ENCODE measurements at regions not wholly inside any gene's neighbourhood (a gene's known extent, or its start where the extent isn't known, plus 50 kb on each side); places are given as distances from the start of the nearest gene placed in this dataset.

DNA sequence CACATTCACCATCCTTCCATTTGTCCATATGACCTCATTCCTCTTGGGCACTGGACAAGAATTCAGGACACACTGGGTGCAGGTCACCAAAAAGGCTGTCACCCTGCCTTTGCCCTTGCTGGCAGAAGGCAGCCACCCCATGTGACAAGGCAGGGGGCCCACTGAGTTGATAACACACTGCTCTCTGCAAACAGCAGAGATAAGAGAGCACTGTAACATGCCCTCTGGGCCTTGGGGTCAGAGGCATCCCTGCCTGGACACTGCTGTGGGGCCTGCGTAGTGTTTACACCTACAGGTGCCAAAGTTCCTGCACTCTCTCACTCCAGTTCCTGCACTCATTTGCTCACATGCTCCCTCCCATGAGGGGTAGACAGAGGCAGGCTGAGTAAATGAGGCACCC, 344.7 kb upstream of the TCF4 start:
- Histone ChIP-seq H3K36me3 (ENCODE audit: control insufficient read depth, low read length) (no peaks in the 10 kb centered on the region), H3K9me2 (replicated peaks; ENCODE audit: control insufficient read depth, low read length) (no peaks in the 10 kb centered on the region), H3K4me3 (ENCODE audit: low read length) (no peak overlapping the region), H4K20me1 (ENCODE audit: control insufficient read depth, insufficient read depth, low read depth, low read length) (no peaks in the 10 kb centered on the region), H3K9me3 (ENCODE audit: control insufficient read depth, insufficient read depth, low read length) (0 out of 2 replicates have a peak, but pooled peaks cover 8% of the 10 kb centered on the region), H3K27ac (ENCODE audit: low read depth, low read length) (no peak overlapping the region), H3F3A (ENCODE audit: control insufficient read depth, insufficient read depth) (no peaks in the 10 kb centered on the region), H3K27me3 (ENCODE audit: control insufficient read depth, low read length) (no peaks in the 10 kb centered on the region), H3K79me2 (ENCODE audit: control insufficient read depth, low read length) (no peaks in the 10 kb centered on the region), H3K4me2 (ENCODE audit: low read length) (no peak overlapping the region), H3K4me1 (ENCODE audit: control insufficient read depth, low read length) (no peaks in the 10 kb centered on the region)
- TF ChIP-seq CTCF (IDR thresholded peaks at IDR 0.05; ENCODE audit: low read depth, low read length, poor library complexity, severe bottlenecking) (no peak), EZH2phosphoT487 (IDR thresholded peaks at IDR 0.05; ENCODE audit: borderline replicate concordance, low read length) (no peak)

- TF ChIP-seq CTCF (IDR thresholded peaks at IDR 0.05; ENCODE audit: low read depth, low read length, poor library complexity, severe bottlenecking) = no peak
- TF ChIP-seq EZH2phosphoT487 (IDR thresholded peaks at IDR 0.05; ENCODE audit: borderline replicate concordance, low read length) = no peak
- H3K4me2 ChIP-seq (ENCODE audit: low read length) = no peak overlapping the region
- no peaks in the 10 kb centered on the region for H3K9me3 ChIP-seq (ENCODE audit: control insufficient read depth, insufficient read depth, low read length)
These were observed 339.8 kb upstream of the TCF4 start for GRCh38 chr18:55927831-55928230.

GRCh38 chr18:55925772-55926171, 337.8 kb upstream of the TCF4 start:
- Histone ChIP-seq H3K4me2 (ENCODE audit: low read length) (no peak overlapping the region), H3K9me2 (replicated peaks; ENCODE audit: control insufficient read depth, low read length) (no peaks in the 10 kb centered on the region), H3F3A (ENCODE audit: control insufficient read depth, insufficient read depth) (no peaks in the 10 kb centered on the region), H3K4me3 (ENCODE audit: low read length) (no peak overlapping the region), H3K36me3 (ENCODE audit: control insufficient read depth, low read length) (no peaks in the 10 kb centered on the region), H3K79me2 (ENCODE audit: control insufficient read depth, low read length) (no peaks in the 10 kb centered on the region), H4K20me1 (ENCODE audit: control insufficient read depth, insufficient read depth, low read depth, low read length) (no peaks in the 10 kb centered on the region), H3K27me3 (ENCODE audit: control insufficient read depth, low read length) (no peaks in the 10 kb centered on the region), H3K9me3 (ENCODE audit: control insufficient read depth, insufficient read depth, low read length) (no peaks in the 10 kb centered on the region), H3K4me1 (ENCODE audit: control insufficient read depth, low read length) (no peaks in the 10 kb centered on the region), H3K27ac (ENCODE audit: low read depth, low read length) (no peak overlapping the region)
- no peak for TF ChIP-seq EZH2phosphoT487 (IDR thresholded peaks at IDR 0.05; ENCODE audit: borderline replicate concordance, low read length)
- no peak for TF ChIP-seq CTCF (IDR thresholded peaks at IDR 0.05; ENCODE audit: low read depth, low read length, poor library complexity, severe bottlenecking)

More at GRCh38 chr18:55927831-55928230, 339.8 kb upstream of the TCF4 start:
- H3K27me3 ChIP-seq (ENCODE audit: control insufficient read depth, low read length) = no peaks in the 10 kb centered on the region
- H3K79me2 ChIP-seq (ENCODE audit: control insufficient read depth, low read length) = no peaks in the 10 kb centered on the region
- H3F3A ChIP-seq (ENCODE audit: control insufficient read depth, insufficient read depth) = no peaks in the 10 kb centered on the region
- H4K20me1 ChIP-seq (ENCODE audit: control insufficient read depth, insufficient read depth, low read depth, low read length) = no peaks in the 10 kb centered on the region
- no peaks in the 10 kb centered on the region for H3K9me2 ChIP-seq (replicated peaks; ENCODE audit: control insufficient read depth, low read length)
- no peaks in the 10 kb centered on the region for H3K4me1 ChIP-seq (ENCODE audit: control insufficient read depth, low read length)
- H3K36me3 ChIP-seq (ENCODE audit: control insufficient read depth, low read length) = no peaks in the 10 kb centered on the region
- no peak overlapping the region for H3K27ac ChIP-seq (ENCODE audit: low read depth, low read length)
- H3K4me3 ChIP-seq (ENCODE audit: low read length) = no peak overlapping the region

DNA sequence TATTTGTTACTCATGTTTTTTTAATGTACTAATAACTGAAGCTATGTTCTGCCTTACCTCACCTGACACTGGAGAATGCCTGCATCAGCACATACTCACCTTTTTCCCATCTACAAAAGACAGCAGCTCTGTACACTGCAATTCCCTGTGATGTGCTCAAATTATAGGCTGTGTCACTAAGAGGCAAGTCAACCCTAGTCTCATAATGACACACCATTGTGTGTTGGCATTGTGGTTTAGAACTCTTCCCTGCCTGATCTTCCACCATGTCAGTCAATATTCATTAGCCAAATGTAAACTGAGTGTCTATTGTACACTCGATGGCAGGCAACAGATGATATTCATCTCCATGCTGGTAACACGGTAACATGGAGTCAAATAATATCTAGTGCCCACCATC, 332.1 kb upstream of the TCF4 start:
- Histone ChIP-seq H3K9me3 (ENCODE audit: control insufficient read depth, insufficient read depth, low read length) (no peaks in the 10 kb centered on the region), H3K9me2 (replicated peaks; ENCODE audit: control insufficient read depth, low read length) (no peaks in the 10 kb centered on the region), H3K4me2 (ENCODE audit: low read length) (no peak overlapping the region), H3K36me3 (ENCODE audit: control insufficient read depth, low read length) (no peaks in the 10 kb centered on the region), H3K27ac (ENCODE audit: low read depth, low read length) (no peak overlapping the region), H4K20me1 (ENCODE audit: control insufficient read depth, insufficient read depth, low read depth, low read length) (no peaks in the 10 kb centered on the region), H3K79me2 (ENCODE audit: control insufficient read depth, low read length) (no peaks in the 10 kb centered on the region), H3K4me3 (ENCODE audit: low read length) (no peak overlapping the region), H3K4me1 (ENCODE audit: control insufficient read depth, low read length) (no peaks in the 10 kb centered on the region), H3K27me3 (ENCODE audit: control insufficient read depth, low read length) (no peaks in the 10 kb centered on the region), H3F3A (ENCODE audit: control insufficient read depth, insufficient read depth) (no peaks in the 10 kb centered on the region)
- TF ChIP-seq CTCF (IDR thresholded peaks at IDR 0.05; ENCODE audit: low read depth, low read length, poor library complexity, severe bottlenecking) = no peak
- no peak for TF ChIP-seq EZH2phosphoT487 (IDR thresholded peaks at IDR 0.05; ENCODE audit: borderline replicate concordance, low read length)
